Stimulated activated CD4-positive, alpha-beta T cell treated with anti-CD3 and anti-CD28 coated beads, TNF-alpha, amount 100 ng/mL, for 24 hours (primary cell): ENCODE measurements at regions not wholly inside any gene's neighbourhood (a gene's known extent, or its start where the extent isn't known, plus 50 kb on each side); places are given as distances from the start of the nearest gene placed in this dataset.

Experiments
- DNase-seq, 3 experiments: peaks; one replicate each; pipeline ENCODE4 v3.0.0-alpha.2; 2020; ENCODE audit warnings: low read depth in 3 of 3

- DNase-seq, result no peak
These were observed 478.1 kb downstream of the PLA2G4A start for GRCh38 chr1:187306710-187307415.

GRCh38 chr1:187310038-187310631 is 481.4 kb downstream of the PLA2G4A start:
- no peak for DNase-seq

- no peak for DNase-seq
These were observed 484.4 kb downstream of the PLA2G4A start for GRCh38 chr1:187313115-187313514.

- no peak for DNase-seq
These were observed 497.8 kb downstream of the PLA2G4A start for GRCh38 chr1:187326557-187326956.

- no peak for DNase-seq
These were observed 507.9 kb downstream of the PLA2G4A start for GRCh38 chr1:187336441-187337168.

GRCh38 chr1:187338762-187339412 is 510.1 kb downstream of the PLA2G4A start:
- no peak for DNase-seq

GRCh38 chr1:187342495-187342894 is 513.7 kb downstream of the PLA2G4A start:
- DNase-seq, result no peak

GRCh38 chr1:187374082-187374481 is 545.3 kb downstream of the PLA2G4A start:
- DNase-seq, result no peak

GRCh38 chr1:187374742-187375141 is 546.0 kb downstream of the PLA2G4A start:
- DNase-seq, result no peak

GRCh38 chr1:187383366-187383765 is 554.6 kb downstream of the PLA2G4A start:
- DNase-seq, result no peak

- DNase-seq, result no peak
These were observed 555.8 kb downstream of the PLA2G4A start for GRCh38 chr1:187384504-187384903.

- DNase-seq, result no peak
These were observed 561.6 kb downstream of the PLA2G4A start for GRCh38 chr1:187390215-187390818.

- DNase-seq, result no peak
These were observed 567.5 kb downstream of the PLA2G4A start for GRCh38 chr1:187396226-187396625.

- no peak for DNase-seq
These were observed 568.4 kb downstream of the PLA2G4A start for GRCh38 chr1:187396929-187397796.

GRCh38 chr1:187408212-187409004 is 579.7 kb downstream of the PLA2G4A start:
- DNase-seq, result no peak

GRCh38 chr1:187409341-187409740 is 580.6 kb downstream of the PLA2G4A start:
- DNase-seq, result no peak

GRCh38 chr1:187411118-187411517 is 582.4 kb downstream of the PLA2G4A start:
- DNase-seq, result no peak

GRCh38 chr1:187413405-187414169 is 584.8 kb downstream of the PLA2G4A start:
- DNase-seq, result no peak

GRCh38 chr1:187415065-187415464 is 586.3 kb downstream of the PLA2G4A start:
- no peak for DNase-seq
